ENCODE measurements at regions not wholly inside any gene's neighbourhood (a gene's known extent, or its start where the extent isn't known, plus 50 kb on each side); places are given as distances from the start of the nearest gene placed in this dataset.

- TF ChIP-seq POLR2A (IDR thresholded peaks at IDR 0.05) (no peak), CTCF (IDR thresholded peaks at IDR 0.05) (no peak), EP300 (IDR thresholded peaks at IDR 0.05; ENCODE audit: low read depth) (no peak)
Observed at GRCh38 chr3:115508562-115508961, 114.7 kb upstream of the GAP43 start.
